GM12891 (cell line): ENCODE measurements at regions not wholly inside any gene's neighbourhood (a gene's known extent, or its start where the extent isn't known, plus 50 kb on each side); places are given as distances from the start of the nearest gene placed in this dataset.
"Not testable (repeated sequence)": the region's sequence is repeated elsewhere in the genome, so short reads cannot be mapped to it uniquely, and the experiment has no call there.

Source experiments
- PAX5 ChIP-seq: IDR thresholded peaks from 2 replicates; pipeline ENCODE4 v1.6.1; 2011; ENCODE audit warnings: low read length, moderate library complexity, mild to moderate bottlenecking; ENCODE audit not compliant: insufficient read depth, severe bottlenecking
- POLR2A ChIP-seq: IDR thresholded peaks from 2 replicates; pipeline ENCODE4 v1.6.1; 2011; ENCODE audit warnings: low read depth, low read length, control low read depth
- POLR2AphosphoS5 ChIP-seq: IDR thresholded peaks from 2 replicates; pipeline ENCODE4 v1.6.1; 2011; ENCODE audit warnings: low read depth, low read length, control low read depth
- TAF1 ChIP-seq: IDR thresholded peaks from 2 replicates; pipeline ENCODE4 v1.6.1; 2011; ENCODE audit warnings: low read depth, low read length, control low read depth

DNA sequence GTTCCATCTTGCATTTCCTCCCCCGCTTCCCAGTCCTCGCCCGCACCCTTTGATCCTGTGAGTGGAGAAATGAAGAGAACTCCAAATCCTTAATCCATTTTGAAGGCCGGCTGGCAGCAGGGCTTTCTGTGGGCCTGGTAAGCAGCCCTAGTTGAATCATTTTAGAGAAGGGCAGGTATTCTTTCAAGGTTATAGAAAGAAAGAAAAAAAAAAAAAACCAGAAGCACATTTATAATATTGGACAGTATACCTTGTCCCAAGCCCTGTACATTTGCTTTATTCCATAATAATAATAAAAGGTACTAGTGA is 103.7 kb downstream of the PROP1 start:
- not testable (repeated sequence) for TF ChIP-seq POLR2A, TAF1, POLR2AphosphoS5, PAX5
